ENCODE measurements at regions not wholly inside any gene's neighbourhood (a gene's known extent, or its start where the extent isn't known, plus 50 kb on each side); places are given as distances from the start of the nearest gene placed in this dataset.

- TF ChIP-seq, protein P1, sequence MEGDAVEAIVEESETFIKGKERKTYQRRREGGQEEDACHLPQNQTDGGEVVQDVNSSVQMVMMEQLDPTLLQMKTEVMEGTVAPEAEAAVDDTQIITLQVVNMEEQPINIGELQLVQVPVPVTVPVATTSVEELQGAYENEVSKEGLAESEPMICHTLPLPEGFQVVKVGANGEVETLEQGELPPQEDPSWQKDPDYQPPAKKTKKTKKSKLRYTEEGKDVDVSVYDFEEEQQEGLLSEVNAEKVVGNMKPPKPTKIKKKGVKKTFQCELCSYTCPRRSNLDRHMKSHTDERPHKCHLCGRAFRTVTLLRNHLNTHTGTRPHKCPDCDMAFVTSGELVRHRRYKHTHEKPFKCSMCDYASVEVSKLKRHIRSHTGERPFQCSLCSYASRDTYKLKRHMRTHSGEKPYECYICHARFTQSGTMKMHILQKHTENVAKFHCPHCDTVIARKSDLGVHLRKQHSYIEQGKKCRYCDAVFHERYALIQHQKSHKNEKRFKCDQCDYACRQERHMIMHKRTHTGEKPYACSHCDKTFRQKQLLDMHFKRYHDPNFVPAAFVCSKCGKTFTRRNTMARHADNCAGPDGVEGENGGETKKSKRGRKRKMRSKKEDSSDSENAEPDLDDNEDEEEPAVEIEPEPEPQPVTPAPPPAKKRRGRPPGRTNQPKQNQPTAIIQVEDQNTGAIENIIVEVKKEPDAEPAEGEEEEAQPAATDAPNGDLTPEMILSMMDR (IDR thresholded peaks at IDR 0.05; ENCODE audit: low read depth, low read length, missing input control): no peak
- no peak for TF ChIP-seq ATF3 (IDR thresholded peaks at IDR 0.05)
- TF ChIP-seq SP1 (IDR thresholded peaks at IDR 0.05): no peak
- no peak for TF ChIP-seq REST (IDR thresholded peaks at IDR 0.05)
- TF ChIP-seq TAF1 (conservative IDR thresholded peaks at IDR 0.05): no peak
- TF ChIP-seq RAD21 (IDR thresholded peaks at IDR 0.05): no peak
- TF ChIP-seq GABPA (IDR thresholded peaks at IDR 0.05 in 1 of 2, conservative IDR thresholded peaks at IDR 0.05 in 1 of 2): no peak
- no peak for TF ChIP-seq EGR1 (IDR thresholded peaks at IDR 0.05; ENCODE audit: low read depth in 2 of 2)
These were observed 1921.6 kb upstream of the WWC1 start for GRCh38 chr5:166369807-166370206.

Data from liver (tissue), 3 donors.